Right lobe of liver (tissue), 6 donors: ENCODE measurements at regions not wholly inside any gene's neighbourhood (a gene's known extent, or its start where the extent isn't known, plus 50 kb on each side); places are given as distances from the start of the nearest gene placed in this dataset.
A peak's percentile ranks its signal among the peaks of the same experiment; 100 is the strongest.

ENCODE experiments used
- ATAC-seq, 4 donors: fragments of 200-7000 bp; cut with Tn5 transposase; one replicate each; pipeline ENCODE4 v1.9.1; 2020; ENCODE audit warnings: mild to moderate bottlenecking in 4 of 4, moderate library complexity in 4 of 4
- DNase-seq, 3 donors: peaks; one replicate each; pipeline ENCODE4 v3.0.0-alpha.2; 2020
- H3K27ac ChIP-seq, 3 donors: fragments of 200-600 bp; one replicate each; pipeline ENCODE4 v1.8.0; 2022
- H3K27me3 ChIP-seq, 2 donors: fragments of 200-600 bp; one replicate each; pipeline ENCODE4 v1.8.0; 2022
- H3K36me3 ChIP-seq, 4 donors: fragments of 200-600 bp; sonication (generic) in 1 of 4; one replicate each; pipeline versions ENCODE4 v1.5.1 to v1.8.0; 2017 to 2022; ENCODE audit warnings: control low read depth in 1 of 4
- H3K4me1 ChIP-seq, 4 donors: fragments of 200-600 bp; sonication (generic) in 1 of 4; one replicate each; pipeline versions ENCODE4 v1.5.1 to v1.8.0; 2017 to 2022; ENCODE audit warnings: control low read depth in 1 of 4
- H3K4me3 ChIP-seq, 3 donors: fragments of 200-600 bp; one replicate each; pipeline ENCODE4 v1.8.0; 2022
- H3K9me3 ChIP-seq, 4 donors: fragments of 200-600 bp; sonication (generic) in 1 of 4; one replicate each; pipeline versions ENCODE4 v1.5.1 to v1.8.0; 2017 to 2022; ENCODE audit warnings: control low read depth in 1 of 4
- POLR2A ChIP-seq: fragments of 450-650 bp; IDR thresholded peaks from one replicate; pipeline ENCODE4 v1.6.1; 2017; ENCODE audit warnings: antibody characterized with exemption, mild to moderate bottlenecking
- WGBS: methylation state at CpG from one replicate; pipeline ENCODE4 v1.1.6; 2018; ENCODE audit warnings: low coverage, low lambda C conversion rate; ENCODE audit not compliant: insufficient coverage; ENCODE audit errors: missing lambda C conversion rate; 5-methylcytosine and 5-hydroxymethylcytosine counted together
- intact Hi-C, 2 donors: fragments of 100-400 bp; cut with DNase I; formaldehyde crosslinking; loops; one replicate each; pipeline versions ENCODE4 v1.11.2 to v1.14.1; 2022
- TF ChIP-seq, protein P1 (sequence below), 4 donors: fragments of 200-600 bp in 3 of 4; fragments of 450-650 bp in 1 of 4; IDR thresholded peaks; one replicate each; pipeline versions ENCODE4 v1.5.1 to v1.8.0; 2016 to 2022; ENCODE audit warnings: antibody characterized with exemption in 4 of 4, mild to moderate bottlenecking in 2 of 4
- donor health status: DM: no; HTN: yes; CAD: no.
- donor health status: DM: no; HTN: no; CAD: no.
- donor health status: DM: no; HTN: no; CAD: no.
- donor health status: DM: no; HTN: yes; CAD: no.
- donor health status: DM: no; HTN: yes; CAD: no.

DNA sequence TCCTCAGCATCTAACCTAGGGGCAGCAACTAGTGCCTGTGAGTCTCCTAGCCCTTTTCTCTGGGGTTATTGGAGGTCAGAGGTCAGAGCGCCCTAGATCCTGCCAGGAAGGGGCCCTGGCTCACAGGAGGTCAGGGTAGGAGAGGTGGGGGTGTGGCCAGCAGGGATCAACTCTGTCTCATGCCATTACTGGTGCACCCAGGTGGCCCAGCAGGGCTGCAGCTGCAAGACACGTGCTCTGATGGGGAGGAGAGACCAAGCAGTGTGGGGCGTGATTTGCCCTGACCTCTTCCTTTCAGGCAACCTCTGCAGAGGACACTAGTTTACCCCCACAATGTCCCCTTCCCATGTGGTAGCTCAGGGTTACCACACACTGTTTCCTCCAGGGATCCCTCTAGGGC lies 73.3 kb upstream of the ZNF30 start:
- TF ChIP-seq, protein P1, sequence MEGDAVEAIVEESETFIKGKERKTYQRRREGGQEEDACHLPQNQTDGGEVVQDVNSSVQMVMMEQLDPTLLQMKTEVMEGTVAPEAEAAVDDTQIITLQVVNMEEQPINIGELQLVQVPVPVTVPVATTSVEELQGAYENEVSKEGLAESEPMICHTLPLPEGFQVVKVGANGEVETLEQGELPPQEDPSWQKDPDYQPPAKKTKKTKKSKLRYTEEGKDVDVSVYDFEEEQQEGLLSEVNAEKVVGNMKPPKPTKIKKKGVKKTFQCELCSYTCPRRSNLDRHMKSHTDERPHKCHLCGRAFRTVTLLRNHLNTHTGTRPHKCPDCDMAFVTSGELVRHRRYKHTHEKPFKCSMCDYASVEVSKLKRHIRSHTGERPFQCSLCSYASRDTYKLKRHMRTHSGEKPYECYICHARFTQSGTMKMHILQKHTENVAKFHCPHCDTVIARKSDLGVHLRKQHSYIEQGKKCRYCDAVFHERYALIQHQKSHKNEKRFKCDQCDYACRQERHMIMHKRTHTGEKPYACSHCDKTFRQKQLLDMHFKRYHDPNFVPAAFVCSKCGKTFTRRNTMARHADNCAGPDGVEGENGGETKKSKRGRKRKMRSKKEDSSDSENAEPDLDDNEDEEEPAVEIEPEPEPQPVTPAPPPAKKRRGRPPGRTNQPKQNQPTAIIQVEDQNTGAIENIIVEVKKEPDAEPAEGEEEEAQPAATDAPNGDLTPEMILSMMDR (IDR thresholded peaks at IDR 0.05) = no peak
- TF ChIP-seq POLR2A = no peak
- no CpG with 5 or more reads among the region's 3 CpGs for WGBS
- no peaks in the 10 kb centered on the region for H3K36me3 ChIP-seq
- DNase-seq (no peak), ATAC-seq (no peak)
- H3K4me3 ChIP-seq = no peak overlapping the region
- H3K27ac ChIP-seq = no peak overlapping the region
- H3K4me1 ChIP-seq = no peaks in the 10 kb centered on the region
- H3K9me3 ChIP-seq = no peaks in the 10 kb centered on the region
- intact Hi-C loops = no loop called here
- H3K27me3 ChIP-seq = no peaks in the 10 kb centered on the region

DNA sequence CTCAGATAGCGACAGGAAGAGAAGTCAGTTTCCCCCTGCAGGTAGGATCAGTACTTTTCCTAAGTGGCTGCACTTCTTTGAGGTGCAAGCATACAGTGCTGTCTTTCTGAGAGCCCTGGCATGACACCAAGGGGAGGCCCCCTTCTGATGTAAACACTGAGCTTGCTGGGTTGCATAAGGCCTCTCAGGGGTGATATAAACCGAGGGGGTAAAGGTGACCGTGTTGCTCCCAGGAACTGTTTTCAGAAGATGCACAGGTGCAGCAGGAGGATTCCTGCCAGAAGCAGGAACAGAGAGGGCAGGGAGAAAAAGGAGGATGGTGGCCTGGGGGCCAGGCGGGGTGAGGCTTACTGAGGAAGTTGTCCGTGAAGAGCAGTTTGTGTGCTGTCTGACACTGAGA lies 74.0 kb upstream of the ZNF30 start:
- Histone ChIP-seq H3K27me3 (no peaks in the 10 kb centered on the region), H3K36me3 (no peaks in the 10 kb centered on the region), H3K9me3 (no peaks in the 10 kb centered on the region), H3K27ac (no peak overlapping the region), H3K4me3 (no peak overlapping the region), H3K4me1 (no peaks in the 10 kb centered on the region)
- WGBS = 31% methylated on average over 4 of the region's 5 CpGs
- TF ChIP-seq, protein P1 (IDR thresholded peaks at IDR 0.05) = no peak
- no peak for TF ChIP-seq POLR2A
- intact Hi-C loops = no loop called here
- DNase-seq (no peak), ATAC-seq (no peak)

DNA sequence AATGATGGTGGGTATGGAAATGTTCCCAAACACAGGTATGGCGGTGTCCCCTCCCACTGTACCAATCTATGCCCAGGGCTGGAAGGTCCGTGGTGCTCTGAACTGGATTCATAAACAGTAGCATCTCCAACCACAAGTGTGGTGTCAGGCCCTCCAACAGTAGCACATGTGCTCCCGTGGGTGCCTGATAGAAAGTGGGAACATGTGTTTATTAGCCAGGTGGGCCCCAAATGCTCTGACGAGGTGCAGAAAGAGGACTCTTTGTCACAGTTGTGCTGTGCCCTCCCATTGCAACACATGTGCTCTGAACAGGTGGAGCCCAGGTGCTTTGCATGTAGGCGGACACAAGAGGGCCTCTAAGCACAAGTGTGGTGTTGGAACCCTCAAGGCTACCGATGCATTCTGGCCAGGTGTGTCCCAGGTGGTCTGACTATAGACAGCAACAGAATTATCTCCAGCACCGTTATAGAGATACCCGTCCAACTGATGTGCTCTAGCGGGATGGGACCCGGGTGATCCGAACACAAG lies 75.4 kb upstream of the ZNF30 start:
- ATAC-seq = peak in 1 of 4 donors; percentile 19

DNA sequence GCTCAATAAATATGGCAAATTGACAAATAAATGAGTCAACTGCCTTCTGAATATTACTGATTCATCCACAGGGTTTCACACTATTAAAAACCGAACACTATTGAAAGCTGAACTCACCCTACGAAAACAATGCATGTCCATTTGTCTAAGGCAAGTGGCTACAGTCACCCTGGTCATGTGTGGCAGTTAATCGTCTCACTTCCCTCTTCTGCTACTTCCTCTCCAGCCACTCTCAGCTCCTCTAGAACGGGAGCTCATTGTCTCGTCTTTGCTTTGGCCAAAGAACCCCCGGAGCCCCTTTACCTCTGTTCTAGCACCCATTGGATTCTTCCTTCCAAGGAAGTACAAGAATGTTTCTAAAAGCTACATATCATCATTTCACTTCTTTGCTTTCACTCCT lies 74.4 kb upstream of the ZNF599 start:
- 49% methylated on average over 6 of the region's 6 CpGs for WGBS
- TF ChIP-seq, protein P1 (IDR thresholded peaks at IDR 0.05) = no peak
- Histone ChIP-seq H3K27me3 (no peaks in the 10 kb centered on the region), H3K27ac (no peak overlapping the region), H3K36me3 (no peaks in the 10 kb centered on the region), H3K4me1 (no peaks in the 10 kb centered on the region), H3K4me3 (no peak overlapping the region), H3K9me3 (no peaks in the 10 kb centered on the region)
- no peak for ATAC-seq
- no peak for DNase-seq
- intact Hi-C loops = no loop called here

More for the DNA sequence above, 75.4 kb upstream of the ZNF30 start:
- H3K9me3 ChIP-seq = no peaks in the 10 kb centered on the region
- H3K4me3 ChIP-seq = no peak overlapping the region
- H3K36me3 ChIP-seq = no peaks in the 10 kb centered on the region
- intact Hi-C loops = no loop called here
- no peaks in the 10 kb centered on the region for H3K4me1 ChIP-seq
- DNase-seq = no peak
- WGBS = 62% methylated on average over 5 of the region's 11 CpGs
- H3K27me3 ChIP-seq = no peaks in the 10 kb centered on the region
- TF ChIP-seq, protein P1 (IDR thresholded peaks at IDR 0.05) = no peak
- TF ChIP-seq POLR2A = no peak
- no peak overlapping the region for H3K27ac ChIP-seq

DNA sequence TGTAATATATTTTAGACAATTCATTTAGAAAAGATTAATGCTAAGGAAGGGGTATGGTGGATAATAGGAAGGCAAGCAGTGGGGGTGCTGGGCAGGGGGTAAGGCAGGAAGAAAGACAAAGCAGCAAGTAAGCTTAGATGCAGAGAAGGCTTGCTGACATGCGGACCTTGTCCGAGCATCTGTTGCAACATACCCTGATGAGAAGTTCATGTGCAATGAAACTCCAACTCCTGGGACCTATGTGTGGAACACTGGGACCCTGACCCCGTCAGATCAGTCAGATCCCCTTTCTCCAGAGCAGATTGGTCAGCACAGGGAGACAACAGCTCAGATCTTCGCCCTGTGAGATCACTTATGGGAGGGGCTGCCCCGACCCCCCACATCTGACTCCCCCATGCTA lies 71.3 kb upstream of the ZNF599 start:
- Histone ChIP-seq H3K4me3 (no peak overlapping the region), H3K36me3 (no peaks in the 10 kb centered on the region), H3K4me1 (peaks cover 0 to under 1% (median 0%) of the 10 kb centered on the region in 4 donors), H3K27me3 (no peaks in the 10 kb centered on the region), H3K9me3 (no peaks in the 10 kb centered on the region), H3K27ac (no peak overlapping the region)
- no peak for ATAC-seq
- DNase-seq = no peak
- whole genome bisulfite sequencing = 50% methylated on average over 1 of the region's 5 CpGs
- TF ChIP-seq POLR2A = no peak
- intact Hi-C loops = no loop called here
